ENCODE measurements at regions not wholly inside any gene's neighbourhood (a gene's known extent, or its start where the extent isn't known, plus 50 kb on each side); places are given as distances from the start of the nearest gene placed in this dataset.
"Not testable (repeated sequence)": the region's sequence is repeated elsewhere in the genome, so short reads cannot be mapped to it uniquely, and the experiment has no call there.

- peak; percentile 57 for DNase-seq (ENCODE audit: low spot score)
Observed at GRCh38 chr7:80018941-80019808, 115.5 kb upstream of the GNAI1 start.

- no peak for DNase-seq (ENCODE audit: low spot score)
Observed at GRCh38 chr7:80017101-80017698, 117.4 kb upstream of the GNAI1 start.

- no peak for DNase-seq (ENCODE audit: low spot score)
Observed at GRCh38 chr7:80014511-80014910, 120.1 kb upstream of the GNAI1 start.

GRCh38 chr7:80008039-80008438 lies 126.6 kb upstream of the GNAI1 start:
- no peak for DNase-seq (ENCODE audit: low spot score)

- DNase-seq (ENCODE audit: low spot score): peak; percentile 39
Observed at GRCh38 chr7:80002865-80003264, 131.8 kb upstream of the GNAI1 start.

- no peak for DNase-seq (ENCODE audit: low spot score)
Observed at GRCh38 chr7:79998363-79998762, 136.3 kb upstream of the GNAI1 start.

- no peak for DNase-seq (ENCODE audit: low spot score)
Observed at GRCh38 chr7:79997345-79997744, 137.3 kb upstream of the GNAI1 start.

GRCh38 chr7:79995741-79996140 lies 138.9 kb upstream of the GNAI1 start:
- not testable (repeated sequence) for DNase-seq (ENCODE audit: low spot score)

GRCh38 chr7:79988653-79989052 lies 146.0 kb upstream of the GNAI1 start:
- DNase-seq (ENCODE audit: low spot score): no peak

- DNase-seq (ENCODE audit: low spot score): no peak
Observed at GRCh38 chr7:79984210-79984609, 150.4 kb upstream of the GNAI1 start.

- DNase-seq (ENCODE audit: low spot score): no peak
Observed at GRCh38 chr7:79982141-79982770, 152.4 kb upstream of the GNAI1 start.

GRCh38 chr7:79980376-79980775 lies 154.3 kb upstream of the GNAI1 start:
- no peak for DNase-seq (ENCODE audit: low spot score)

- no peak for DNase-seq (ENCODE audit: low spot score)
Observed at GRCh38 chr7:79979437-79979836, 155.2 kb upstream of the GNAI1 start.

- no peak for DNase-seq (ENCODE audit: low spot score)
Observed at GRCh38 chr7:79977481-79977880, 157.2 kb upstream of the GNAI1 start.

- not testable (repeated sequence) for DNase-seq (ENCODE audit: low spot score)
Observed at GRCh38 chr7:79976711-79977020, 158.0 kb upstream of the GNAI1 start.

GRCh38 chr7:79975986-79976710 lies 158.5 kb upstream of the GNAI1 start:
- not testable (repeated sequence) for DNase-seq (ENCODE audit: low spot score)

- DNase-seq (ENCODE audit: low spot score): no peak
Observed at GRCh38 chr7:79973455-79973854, 161.2 kb upstream of the GNAI1 start.

- DNase-seq (ENCODE audit: low spot score): no peak
Observed at GRCh38 chr7:79971058-79971457, 163.6 kb upstream of the GNAI1 start.

GRCh38 chr7:79968894-79969293 lies 165.7 kb upstream of the GNAI1 start:
- no peak for DNase-seq (ENCODE audit: low spot score)

GRCh38 chr7:79968077-79968648 lies 166.5 kb upstream of the GNAI1 start:
- peak; percentile 2 for DNase-seq (ENCODE audit: low spot score)

GRCh38 chr7:79965946-79966345 lies 168.7 kb upstream of the GNAI1 start:
- DNase-seq (ENCODE audit: low spot score): no peak

GRCh38 chr7:79964463-79964862 lies 170.2 kb upstream of the GNAI1 start:
- DNase-seq (ENCODE audit: low spot score): no peak

All from umbilical cord (tissue), 1 donor.